HK-2 (cell line): ENCODE measurements at regions not wholly inside any gene's neighbourhood (a gene's known extent, or its start where the extent isn't known, plus 50 kb on each side); places are given as distances from the start of the nearest gene placed in this dataset.

Source experiments
- DNase-seq: peaks from one replicate; pipeline ENCODE4 v3.0.0-alpha.2; 2018; ENCODE audit not compliant: unreplicated experiment

- no peak for DNase-seq
Measured at GRCh38 chr6:167580619-167580911, 246.1 kb upstream of the AFDN start.

GRCh38 chr6:167581637-167582036, 245.1 kb upstream of the AFDN start:
- DNase-seq = no peak

- no peak for DNase-seq
Measured at GRCh38 chr6:167583412-167583811, 243.3 kb upstream of the AFDN start.

- DNase-seq = no peak
Measured at GRCh38 chr6:167588181-167588919, 238.4 kb upstream of the AFDN start.

GRCh38 chr6:167588920-167589614, 237.6 kb upstream of the AFDN start:
- no peak for DNase-seq

- no peak for DNase-seq
Measured at GRCh38 chr6:167589615-167589940, 237.1 kb upstream of the AFDN start.

GRCh38 chr6:167590193-167590592, 236.5 kb upstream of the AFDN start:
- no peak for DNase-seq
